NT2/D1 (cell line): ENCODE measurements at regions not wholly inside any gene's neighbourhood (a gene's known extent, or its start where the extent isn't known, plus 50 kb on each side); places are given as distances from the start of the nearest gene placed in this dataset.

Experiments used
- SUZ12 ChIP-seq: IDR thresholded peaks from 2 replicates; pipeline ENCODE4 v1.6.1; 2011; ENCODE audit not compliant: insufficient read length, insufficient read depth; ENCODE audit errors: extremely low read depth
- YY1 ChIP-seq: IDR thresholded peaks from 2 replicates; pipeline ENCODE4 v1.6.1; 2011; ENCODE audit not compliant: insufficient read length, insufficient read depth

GRCh38 chr9:86575825-86576525 is 221.8 kb upstream of the TUT7 start:
- no peak for TF ChIP-seq YY1
- TF ChIP-seq SUZ12: no peak
